DND-41 (cell line): ENCODE measurements at regions not wholly inside any gene's neighbourhood (a gene's known extent, or its start where the extent isn't known, plus 50 kb on each side); places are given as distances from the start of the nearest gene placed in this dataset.

Experiments
- CTCF ChIP-seq: IDR thresholded peaks from 2 replicates; pipeline ENCODE4 v1.5.1; 2012; ENCODE audit warnings: borderline replicate concordance, low read length, moderate library complexity, mild to moderate bottlenecking; ENCODE audit not compliant: poor library complexity, severe bottlenecking; ENCODE audit errors: extremely low read depth
- EZH2 ChIP-seq: IDR thresholded peaks from 3 replicates; pipeline ENCODE4 v1.6.1; 2012; ENCODE audit warnings: borderline replicate concordance, low read depth, mild to moderate bottlenecking, moderate library complexity, low read length, inconsistent platforms; ENCODE audit not compliant: severe bottlenecking

GRCh38 chr1:242703467-242703866 is 179.0 kb upstream of the PLD5 start:
- TF ChIP-seq CTCF (no peak), EZH2 (no peak)
